KMS-11 (cell line): ENCODE measurements at regions not wholly inside any gene's neighbourhood (a gene's known extent, or its start where the extent isn't known, plus 50 kb on each side); places are given as distances from the start of the nearest gene placed in this dataset.

Source experiments
- H2AFZ ChIP-seq: fragments of 200-600 bp; sonication (generic); 2 replicates; pipeline ENCODE4 v1.6.1; 2016; ENCODE audit warnings: antibody characterized with exemption, mixed run types, low read depth
- H3K27ac ChIP-seq: fragments of 200-600 bp; sonication (generic); 2 replicates; pipeline ENCODE4 v1.6.1; 2016; ENCODE audit warnings: mild to moderate bottlenecking, mixed run types
- H3K27me3 ChIP-seq: fragments of 200-600 bp; sonication (generic); 2 replicates; pipeline ENCODE4 v1.6.1; 2017; ENCODE audit warnings: mild to moderate bottlenecking, low read depth, mixed run types, moderate library complexity; ENCODE audit not compliant: insufficient read depth
- H3K36me3 ChIP-seq: fragments of 200-600 bp; sonication (generic); 2 replicates; pipeline ENCODE4 v1.6.1; 2017; ENCODE audit warnings: mild to moderate bottlenecking, mixed run types; ENCODE audit not compliant: insufficient read depth
- H3K4me1 ChIP-seq: fragments of 200-600 bp; sonication (generic); 2 replicates; pipeline ENCODE4 v1.6.1; 2016; ENCODE audit warnings: mild to moderate bottlenecking, low read depth, mixed run types; ENCODE audit not compliant: poor library complexity, severe bottlenecking
- H3K4me2 ChIP-seq: fragments of 200-600 bp; sonication (generic); 2 replicates; pipeline ENCODE4 v1.7.0; 2016; ENCODE audit warnings: mild to moderate bottlenecking, mixed run types
- H3K4me3 ChIP-seq: fragments of 200-600 bp; sonication (generic); IDR thresholded peaks from 2 replicates; pipeline ENCODE4 v1.6.1; 2017; ENCODE audit warnings: low read depth, low read length, mixed read lengths; ENCODE audit not compliant: insufficient read depth
- H3K79me2 ChIP-seq: fragments of 200-600 bp; sonication (generic); 2 replicates; pipeline ENCODE4 v1.6.1; 2016; ENCODE audit warnings: low read depth, mixed run types; ENCODE audit not compliant: insufficient read depth
- H3K9ac ChIP-seq: fragments of 200-600 bp; sonication (generic); 2 replicates; pipeline ENCODE4 v1.6.1; 2016; ENCODE audit warnings: mild to moderate bottlenecking, mixed run types
- H4K20me1 ChIP-seq: fragments of 200-600 bp; sonication (generic); 2 replicates; pipeline ENCODE4 v1.6.1; 2016; ENCODE audit warnings: mild to moderate bottlenecking, mixed run types; ENCODE audit not compliant: insufficient read depth
- CTCF ChIP-seq: fragments of 200-600 bp; sonication (generic); conservative IDR thresholded peaks from 2 replicates; pipeline ENCODE4 v1.6.1; 2017; ENCODE audit warnings: low read depth, mild to moderate bottlenecking, antibody characterized with exemption, low read length, moderate library complexity, mixed read lengths

GRCh38 chr3:187445356-187445755, 77.2 kb downstream of the RTP4 start:
- Histone ChIP-seq H3K27me3 (no peaks in the 10 kb centered on the region), H3K9ac (no peak overlapping the region), H3K79me2 (no peaks in the 10 kb centered on the region), H3K4me3 (no peak overlapping the region), H4K20me1 (no peaks in the 10 kb centered on the region), H3K4me2 (no peak overlapping the region), H3K4me1 (no peaks in the 10 kb centered on the region), H3K27ac (no peak overlapping the region), H3K36me3 (no peaks in the 10 kb centered on the region), H2AFZ (no peak overlapping the region)
- no peak for TF ChIP-seq CTCF

GRCh38 chr3:187434524-187434923, 66.3 kb downstream of the RTP4 start:
- Histone ChIP-seq H4K20me1 (no peaks in the 10 kb centered on the region), H3K79me2 (no peaks in the 10 kb centered on the region), H3K4me2 (no peak overlapping the region), H2AFZ (no peak overlapping the region), H3K27me3 (no peaks in the 10 kb centered on the region), H3K27ac (no peak overlapping the region), H3K4me1 (no peaks in the 10 kb centered on the region), H3K4me3 (no peak overlapping the region), H3K9ac (no peak overlapping the region), H3K36me3 (no peaks in the 10 kb centered on the region)
- no peak for TF ChIP-seq CTCF

- Histone ChIP-seq H3K9ac (no peak overlapping the region), H3K4me1 (no peaks in the 10 kb centered on the region), H3K4me2 (no peak overlapping the region), H2AFZ (no peak overlapping the region), H3K79me2 (no peaks in the 10 kb centered on the region), H3K27me3 (no peaks in the 10 kb centered on the region), H4K20me1 (no peaks in the 10 kb centered on the region), H3K4me3 (no peak overlapping the region), H3K36me3 (no peaks in the 10 kb centered on the region), H3K27ac (no peak overlapping the region)
- peak; percentile 34; the same call in 1 of the 2 replicates for TF ChIP-seq CTCF
These were observed 62.4 kb downstream of the RTP4 start for GRCh38 chr3:187430576-187430975.
